ENCODE measurements at regions not wholly inside any gene's neighbourhood (a gene's known extent, or its start where the extent isn't known, plus 50 kb on each side); places are given as distances from the start of the nearest gene placed in this dataset.
"Not testable (repeated sequence)": the region's sequence is repeated elsewhere in the genome, so short reads cannot be mapped to it uniquely, and the experiment has no call there.

DNA sequence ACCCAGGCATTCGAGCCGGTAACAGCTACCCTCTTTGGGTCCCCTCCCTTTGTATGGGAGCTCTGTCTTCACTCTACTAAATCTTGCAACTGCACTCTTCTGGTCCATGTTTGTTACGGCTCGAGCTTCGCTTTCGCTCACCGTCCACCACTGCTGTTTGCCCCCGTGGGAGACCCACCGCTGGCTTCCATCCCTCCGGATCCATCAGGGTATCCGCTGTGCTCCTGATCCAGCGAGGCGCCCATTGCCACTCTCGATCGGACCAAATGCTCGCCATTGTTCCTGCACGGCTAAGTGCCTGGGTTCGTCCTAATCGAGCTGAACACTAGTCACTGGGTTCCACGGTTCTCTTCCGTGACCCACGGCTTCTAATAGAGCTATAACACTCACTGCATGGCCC lies 416.3 kb downstream of the TMEM121 start:
- not testable (repeated sequence) for TF ChIP-seq POLR2AphosphoS5 (IDR thresholded peaks at IDR 0.05; ENCODE audit: borderline replicate concordance, low read depth, low read length); EZH2 (IDR thresholded peaks at IDR 0.05)

Measured in SK-N-MC (cell line).